ENCODE measurements at regions not wholly inside any gene's neighbourhood (a gene's known extent, or its start where the extent isn't known, plus 50 kb on each side); places are given as distances from the start of the nearest gene placed in this dataset.
"Not testable (repeated sequence)": the region's sequence is repeated elsewhere in the genome, so short reads cannot be mapped to it uniquely, and the experiment has no call there.

DNA sequence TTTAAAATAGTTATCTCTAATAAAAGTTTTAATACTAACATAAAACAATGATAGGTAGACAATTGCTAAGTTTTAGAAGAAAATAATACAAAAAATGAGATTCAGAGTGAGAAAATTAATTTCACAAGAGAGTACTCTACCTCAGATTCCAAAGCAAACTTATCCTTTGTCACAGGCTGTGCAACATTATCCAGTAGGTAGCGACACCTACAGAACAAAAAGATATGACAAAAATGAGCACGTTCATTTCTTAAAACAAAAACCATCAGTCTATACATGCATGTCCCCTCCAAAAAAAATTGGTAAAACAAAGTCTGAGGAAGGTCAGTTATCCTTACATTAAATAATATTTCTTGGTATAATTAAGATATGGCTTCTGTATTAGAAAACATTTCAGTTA, 275.2 kb downstream of the TP53TG3F start:
- H3K36me3 ChIP-seq; ATAC-seq; intact Hi-C loops (cut with DNase I); H3K4me1 ChIP-seq; H3K9me3 ChIP-seq; H3K4me3 ChIP-seq; H3K27me3 ChIP-seq (ENCODE audit: low read depth); H3K27ac ChIP-seq; DNase-seq: not testable (repeated sequence)

DNA sequence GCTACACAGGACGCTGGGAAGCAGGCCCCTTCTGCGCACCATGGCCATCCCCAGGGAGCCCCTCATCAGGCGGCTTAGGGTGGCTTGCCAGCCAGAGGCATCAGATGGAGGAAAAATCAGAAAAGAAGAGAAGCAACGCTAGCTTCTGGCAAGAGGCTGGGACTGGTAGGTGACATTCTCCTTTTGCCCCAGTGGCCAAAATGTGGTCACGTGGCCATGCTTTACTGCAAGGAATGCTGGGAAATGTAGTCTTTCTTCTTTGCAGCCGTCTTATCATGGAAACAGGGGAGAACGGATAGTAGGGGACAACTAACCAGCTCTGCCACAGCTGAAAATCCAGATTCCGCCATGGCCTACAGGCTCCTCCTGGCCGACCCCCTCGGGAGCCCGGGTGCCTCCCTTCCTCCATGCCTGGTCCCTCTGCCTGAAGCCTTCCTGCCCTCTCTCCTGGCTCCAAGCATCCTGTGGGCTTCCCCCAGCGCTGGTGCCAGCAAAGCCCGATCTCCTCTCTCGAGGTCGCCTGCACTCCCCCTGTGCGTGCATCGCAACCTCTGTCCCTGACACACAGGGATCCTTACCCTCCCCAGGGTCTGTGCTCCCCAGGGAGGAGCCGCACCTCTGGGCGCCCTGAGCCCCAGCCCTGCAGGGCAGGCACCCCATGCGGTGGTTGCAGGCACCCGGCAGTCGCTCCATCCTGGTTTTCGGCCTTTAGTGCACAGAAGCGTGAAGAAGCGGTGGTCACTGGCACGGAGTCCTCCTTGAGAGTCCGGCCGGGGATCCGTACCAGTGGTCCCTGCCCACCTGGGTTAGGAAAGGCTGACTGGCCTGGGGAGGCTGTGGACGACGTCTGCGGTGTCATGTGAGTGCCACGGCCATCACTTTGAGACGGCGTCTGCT, 307.7 kb downstream of the TP53TG3F start:
- intact Hi-C loops (cut with DNase I); H3K9me3 ChIP-seq; H3K36me3 ChIP-seq; H3K27ac ChIP-seq; H3K4me1 ChIP-seq; H3K4me3 ChIP-seq; ATAC-seq; DNase-seq; H3K27me3 ChIP-seq (ENCODE audit: low read depth): not testable (repeated sequence)

DNA sequence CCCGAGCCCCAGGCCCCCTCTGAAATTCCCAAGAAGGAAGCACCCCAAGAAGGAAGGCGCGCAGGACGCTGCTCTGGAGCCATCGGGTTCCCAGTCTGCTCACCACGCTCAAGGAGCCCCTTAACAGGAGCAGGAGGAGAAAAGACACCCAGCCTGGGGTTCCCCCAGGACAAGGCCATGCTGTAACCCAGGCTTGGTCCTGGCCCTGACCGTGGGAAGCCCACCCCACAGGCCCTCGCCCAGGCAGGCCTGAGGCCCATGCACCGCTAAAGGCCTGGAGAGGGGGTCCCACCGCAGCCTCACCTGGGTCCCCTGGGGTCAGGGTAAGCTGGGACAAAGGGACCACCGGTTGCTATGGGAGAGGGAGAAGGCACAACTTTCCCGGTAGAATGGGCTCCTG, 309.3 kb downstream of the TP53TG3F start:
- intact Hi-C loops (cut with DNase I); H3K4me3 ChIP-seq; H3K36me3 ChIP-seq; H3K27ac ChIP-seq; ATAC-seq; H3K9me3 ChIP-seq; H3K4me1 ChIP-seq; DNase-seq; H3K27me3 ChIP-seq (ENCODE audit: low read depth): not testable (repeated sequence)

DNA sequence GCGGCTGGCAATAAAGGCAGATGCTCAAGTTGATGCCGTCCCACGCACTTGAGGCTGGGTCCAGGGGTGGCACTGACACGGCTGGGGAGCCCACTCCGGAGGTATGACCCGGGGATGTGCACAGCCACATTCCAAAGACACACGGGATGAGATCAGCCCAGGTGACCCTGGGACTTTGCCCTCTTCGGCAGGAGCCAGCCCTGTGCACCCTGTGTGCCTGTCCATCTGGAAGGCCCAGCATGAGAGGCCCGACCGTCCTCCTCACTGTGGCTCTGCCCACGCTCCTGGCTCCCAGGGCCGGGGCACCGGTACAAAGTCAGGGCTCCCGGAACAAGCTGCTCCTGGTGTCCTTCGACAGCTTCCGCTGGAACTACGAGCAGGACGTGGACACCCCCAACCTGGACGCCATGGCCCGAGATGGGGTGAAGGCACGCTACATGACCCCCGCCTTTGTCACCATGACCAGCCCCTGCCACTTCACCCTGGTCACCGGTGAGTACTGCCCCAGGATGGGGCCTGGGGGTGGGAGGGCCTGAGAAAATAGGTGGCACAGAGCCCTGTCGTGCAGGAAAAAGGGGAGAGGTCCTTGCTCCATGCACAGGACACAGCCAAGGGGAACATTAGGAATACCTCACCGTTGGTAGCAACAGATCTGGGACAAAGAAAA, 309.9 kb downstream of the TP53TG3F start:
- intact Hi-C loops (cut with DNase I); ATAC-seq; H3K9me3 ChIP-seq; H3K27ac ChIP-seq; H3K36me3 ChIP-seq; H3K27me3 ChIP-seq (ENCODE audit: low read depth); DNase-seq; H3K4me1 ChIP-seq; H3K4me3 ChIP-seq: not testable (repeated sequence)

DNA sequence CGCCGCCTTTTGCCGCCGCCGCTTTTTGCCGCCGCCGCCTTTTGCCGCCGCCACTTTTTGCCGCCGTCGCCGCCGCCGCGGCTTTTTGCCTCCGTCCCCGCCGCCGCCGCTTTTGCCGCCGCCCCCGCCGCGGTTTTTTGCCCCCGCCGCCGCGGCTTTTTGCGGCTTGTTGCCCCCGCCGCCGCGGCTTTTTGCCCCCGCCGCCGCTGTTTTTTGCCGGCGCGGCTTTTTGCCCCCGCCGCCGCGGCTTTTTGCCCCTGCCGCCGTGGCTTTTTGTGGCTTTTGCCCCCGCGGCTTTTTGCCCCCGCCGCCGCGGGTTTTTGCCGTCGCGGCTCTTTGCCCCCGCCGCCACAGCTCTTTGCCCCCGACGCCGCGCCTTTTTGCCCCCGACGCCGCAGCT, 311.1 kb downstream of the TP53TG3F start:
- intact Hi-C loops (cut with DNase I); H3K4me3 ChIP-seq; H3K27ac ChIP-seq; H3K36me3 ChIP-seq; H3K4me1 ChIP-seq; DNase-seq; ATAC-seq; H3K27me3 ChIP-seq (ENCODE audit: low read depth); H3K9me3 ChIP-seq: not testable (repeated sequence)

DNA sequence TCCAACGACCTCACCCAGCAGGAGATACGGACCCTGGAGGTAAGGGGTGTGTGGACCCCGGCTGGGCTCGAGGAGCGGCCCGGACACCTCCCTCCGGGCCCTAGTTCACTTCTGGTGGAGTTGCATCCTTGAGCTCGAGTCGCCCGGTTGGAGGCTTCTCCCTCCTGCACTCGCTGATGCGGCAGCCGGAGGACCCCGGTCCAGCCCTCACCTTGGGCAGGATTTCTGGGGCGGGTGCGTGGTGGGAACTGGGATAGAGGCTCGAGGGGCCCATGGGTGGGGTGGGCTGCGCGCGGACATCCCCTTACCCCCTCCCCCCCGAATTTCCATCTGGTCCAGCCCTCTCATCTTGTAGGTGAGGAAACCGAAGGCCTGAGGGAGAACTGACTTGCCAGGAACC, 311.8 kb downstream of the TP53TG3F start:
- intact Hi-C loops (cut with DNase I); DNase-seq; H3K4me1 ChIP-seq; H3K36me3 ChIP-seq; ATAC-seq; H3K9me3 ChIP-seq; H3K27ac ChIP-seq; H3K4me3 ChIP-seq; H3K27me3 ChIP-seq (ENCODE audit: low read depth): not testable (repeated sequence)

DNA sequence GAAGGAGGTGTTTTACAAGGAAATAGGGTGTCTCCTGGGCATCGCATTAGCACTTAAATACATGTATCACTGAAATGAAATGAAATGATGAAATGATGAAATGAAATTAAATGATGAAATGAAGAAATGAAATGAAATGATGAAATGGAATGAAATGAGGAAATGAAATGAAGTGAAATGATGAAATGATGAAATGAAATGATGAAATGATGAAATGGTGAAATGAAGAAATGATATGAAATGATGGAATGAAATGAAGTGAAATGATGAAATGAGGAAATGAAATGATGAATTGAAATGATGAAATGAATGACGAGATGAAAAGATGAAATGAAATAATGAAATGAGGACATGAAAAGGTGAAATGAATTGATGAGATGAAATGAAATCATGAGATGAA, 314.6 kb downstream of the TP53TG3F start:
- DNase-seq; H3K27ac ChIP-seq; H3K27me3 ChIP-seq (ENCODE audit: low read depth); intact Hi-C loops (cut with DNase I); ATAC-seq; H3K4me1 ChIP-seq; H3K36me3 ChIP-seq; H3K9me3 ChIP-seq; H3K4me3 ChIP-seq: not testable (repeated sequence)

DNA sequence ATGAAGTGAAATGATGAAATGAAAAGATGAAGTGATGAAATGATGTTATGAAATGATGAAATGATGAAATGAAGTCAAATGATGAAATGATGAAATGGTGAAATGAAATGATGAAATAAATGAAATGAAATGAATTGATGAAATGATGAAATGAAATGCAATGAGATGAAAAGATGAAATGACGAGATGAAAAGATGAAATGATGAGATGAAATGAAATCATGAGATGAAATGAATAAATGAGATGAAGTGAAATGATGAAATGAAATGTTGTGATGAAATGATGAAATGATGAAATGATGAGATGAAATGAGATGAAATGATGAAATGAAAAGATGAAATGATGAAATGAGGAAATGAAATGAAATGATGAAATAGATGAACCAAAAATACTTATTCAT, 315.3 kb downstream of the TP53TG3F start:
- H3K27ac ChIP-seq; H3K36me3 ChIP-seq; ATAC-seq; DNase-seq; H3K4me1 ChIP-seq; H3K4me3 ChIP-seq; H3K9me3 ChIP-seq; H3K27me3 ChIP-seq (ENCODE audit: low read depth); intact Hi-C loops (cut with DNase I): not testable (repeated sequence)

DNA sequence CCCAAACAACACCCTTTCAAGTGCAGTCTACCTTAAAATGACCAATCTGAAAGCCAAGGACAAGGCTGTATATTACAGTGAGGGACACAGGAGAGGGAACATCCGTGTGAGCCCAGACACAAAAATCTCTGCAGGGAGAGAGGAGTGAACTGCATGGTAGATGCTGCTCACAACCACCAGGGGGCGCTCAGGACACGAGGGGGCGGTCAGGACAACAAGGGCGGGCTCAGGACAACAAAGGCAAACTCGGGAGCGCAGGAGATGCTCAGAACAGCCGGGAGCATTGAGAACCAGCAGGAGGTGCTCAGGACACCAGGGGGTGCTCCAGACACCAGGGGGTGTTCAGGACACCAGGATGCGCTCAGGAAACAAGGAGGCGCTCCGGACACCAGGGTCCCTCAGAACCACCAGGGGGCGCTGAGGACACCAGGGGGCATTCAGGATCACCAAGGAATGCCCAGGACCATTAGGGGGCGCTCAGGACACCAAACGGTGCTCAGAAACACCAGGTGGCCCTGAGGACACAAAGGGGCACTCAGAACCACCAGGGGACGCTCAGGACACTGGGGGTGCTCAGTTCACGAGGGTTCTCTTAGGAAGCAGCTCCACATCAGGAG, 357.0 kb downstream of the TP53TG3F start:
- H3K36me3 ChIP-seq; intact Hi-C loops (cut with DNase I); H3K4me1 ChIP-seq; ATAC-seq; H3K4me3 ChIP-seq; H3K27ac ChIP-seq; H3K27me3 ChIP-seq (ENCODE audit: low read depth); DNase-seq; H3K9me3 ChIP-seq: not testable (repeated sequence)

DNA sequence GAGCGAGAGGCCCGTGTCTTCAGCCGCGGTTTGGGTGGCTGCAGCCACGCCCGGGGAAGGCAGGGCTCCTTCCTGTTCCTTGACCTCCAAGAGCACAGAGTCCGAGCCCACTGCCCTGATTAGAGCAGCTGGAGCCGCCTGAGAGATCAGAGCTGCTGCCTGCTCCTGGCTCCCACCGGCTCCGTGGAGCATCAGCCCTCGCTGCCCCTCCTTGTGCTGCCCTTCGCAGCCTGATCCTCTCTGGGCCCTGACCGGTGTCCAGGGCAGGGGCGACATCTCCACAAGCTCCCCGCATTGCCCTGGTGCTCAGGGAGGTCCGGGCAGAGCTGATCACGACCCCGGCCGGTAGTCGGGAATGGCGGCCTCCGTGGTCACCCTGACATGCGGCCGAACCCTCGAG, 365.3 kb downstream of the TP53TG3F start:
- DNase-seq = peak; percentile 24

DNA sequence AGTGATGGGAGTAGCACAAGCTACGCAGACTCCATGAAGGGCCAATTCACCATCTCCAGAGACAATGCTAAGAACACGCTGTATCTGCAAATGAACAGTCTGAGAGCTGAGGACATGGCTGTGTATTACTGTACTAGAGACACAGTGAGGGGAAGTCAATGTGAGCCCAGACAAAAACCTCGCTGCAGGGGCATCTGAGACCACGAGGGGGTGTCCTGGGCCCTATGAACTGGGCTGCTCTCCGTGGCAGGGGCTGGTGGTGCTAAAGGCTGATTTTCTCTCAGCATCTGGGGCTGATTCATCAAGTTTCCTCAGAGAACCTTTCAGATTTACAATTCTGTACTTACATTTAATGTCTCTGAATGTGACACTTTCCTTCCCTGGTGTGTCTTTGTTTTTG, 368.1 kb downstream of the TP53TG3F start:
- H3K9me3 ChIP-seq; H3K27ac ChIP-seq; DNase-seq; H3K4me3 ChIP-seq; H3K27me3 ChIP-seq (ENCODE audit: low read depth); H3K36me3 ChIP-seq; H3K4me1 ChIP-seq; ATAC-seq; intact Hi-C loops (cut with DNase I): not testable (repeated sequence)

More for the DNA sequence above, 365.3 kb downstream of the TP53TG3F start:
- ATAC-seq; H3K27me3 ChIP-seq (ENCODE audit: low read depth); intact Hi-C loops (cut with DNase I); H3K4me1 ChIP-seq; H3K27ac ChIP-seq; H3K36me3 ChIP-seq; H3K9me3 ChIP-seq; H3K4me3 ChIP-seq: not testable (repeated sequence)

DNA sequence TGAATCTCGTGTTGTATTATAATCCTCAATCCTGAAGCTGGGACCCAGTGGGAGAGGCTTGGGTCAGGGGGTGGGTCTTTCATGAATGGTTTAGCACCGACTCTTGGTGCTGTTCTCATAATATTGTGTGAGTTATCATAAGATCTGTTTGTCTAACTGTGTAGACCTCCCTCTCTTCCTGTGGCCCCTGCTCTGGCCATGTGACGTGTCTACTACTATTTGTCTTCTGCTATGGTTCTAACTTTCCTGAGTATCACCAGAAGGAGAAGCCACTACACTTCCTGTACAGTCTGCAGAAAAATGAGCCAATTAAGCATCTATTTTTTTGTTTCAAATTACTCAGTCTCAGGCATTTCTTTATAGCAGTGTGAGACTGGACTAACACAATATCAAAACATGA, 379.7 kb downstream of the TP53TG3F start:
- H3K36me3 ChIP-seq; DNase-seq; H3K27ac ChIP-seq; H3K4me3 ChIP-seq; ATAC-seq; H3K27me3 ChIP-seq (ENCODE audit: low read depth); intact Hi-C loops (cut with DNase I); H3K4me1 ChIP-seq; H3K9me3 ChIP-seq: not testable (repeated sequence)

DNA sequence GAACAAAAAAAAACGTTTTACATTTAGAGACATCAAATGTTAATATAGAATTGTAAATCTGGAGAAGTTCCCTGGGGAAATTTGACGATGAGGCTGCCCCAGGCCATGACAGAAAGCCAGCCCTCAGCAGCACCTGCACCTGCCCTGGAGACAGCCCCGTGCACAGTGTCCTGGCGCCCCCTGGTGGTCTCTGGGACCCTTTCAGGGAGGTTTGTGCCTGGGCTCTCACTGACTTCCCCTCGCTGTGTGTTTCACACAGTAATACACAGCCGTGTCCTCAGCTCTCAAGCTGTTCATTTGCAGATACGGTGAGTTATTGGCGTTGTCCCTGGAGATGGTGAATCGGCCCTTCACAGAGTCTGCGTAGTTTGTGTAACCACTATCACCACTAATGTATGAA, 385.1 kb downstream of the TP53TG3F start:
- DNase-seq; H3K4me1 ChIP-seq; H3K9me3 ChIP-seq; H3K36me3 ChIP-seq; H3K27ac ChIP-seq; H3K4me3 ChIP-seq; intact Hi-C loops (cut with DNase I); ATAC-seq; H3K27me3 ChIP-seq (ENCODE audit: low read depth): not testable (repeated sequence)
